ENCODE measurements at regions not wholly inside any gene's neighbourhood (a gene's known extent, or its start where the extent isn't known, plus 50 kb on each side); places are given as distances from the start of the nearest gene placed in this dataset.
"Not testable (repeated sequence)": the region's sequence is repeated elsewhere in the genome, so short reads cannot be mapped to it uniquely, and the experiment has no call there.

DNA sequence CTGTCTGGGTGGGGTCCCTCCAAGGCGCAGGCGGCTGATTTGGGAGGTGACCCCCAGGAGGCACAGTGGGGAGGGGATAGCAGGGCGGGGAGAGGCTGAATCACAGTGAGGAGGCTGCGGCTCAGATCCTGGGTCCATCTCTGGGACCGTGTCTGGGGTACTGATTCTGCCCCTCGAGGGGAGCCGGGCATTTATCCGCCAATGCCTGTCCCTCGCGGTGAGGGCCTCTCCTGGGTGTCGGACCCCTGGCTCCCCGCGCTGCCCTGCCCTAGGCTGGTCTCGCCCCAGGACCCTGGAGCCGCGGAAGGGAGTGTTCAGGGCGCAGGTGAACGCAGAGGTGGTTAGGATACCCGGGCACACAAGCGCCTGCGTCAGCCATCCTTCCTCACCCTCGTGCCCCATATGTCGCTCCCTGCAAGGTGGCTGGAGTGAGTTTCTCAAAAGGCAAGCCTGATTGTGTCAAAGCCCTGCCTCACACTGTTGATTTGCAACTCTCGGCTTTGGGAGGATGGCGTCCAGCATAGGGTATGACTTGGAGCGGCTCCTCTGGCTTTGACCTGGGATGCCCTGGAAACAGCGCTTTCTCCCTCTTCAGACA is 530.9 kb downstream of the PTPRU start:
- no peak for DNase-seq

DNA sequence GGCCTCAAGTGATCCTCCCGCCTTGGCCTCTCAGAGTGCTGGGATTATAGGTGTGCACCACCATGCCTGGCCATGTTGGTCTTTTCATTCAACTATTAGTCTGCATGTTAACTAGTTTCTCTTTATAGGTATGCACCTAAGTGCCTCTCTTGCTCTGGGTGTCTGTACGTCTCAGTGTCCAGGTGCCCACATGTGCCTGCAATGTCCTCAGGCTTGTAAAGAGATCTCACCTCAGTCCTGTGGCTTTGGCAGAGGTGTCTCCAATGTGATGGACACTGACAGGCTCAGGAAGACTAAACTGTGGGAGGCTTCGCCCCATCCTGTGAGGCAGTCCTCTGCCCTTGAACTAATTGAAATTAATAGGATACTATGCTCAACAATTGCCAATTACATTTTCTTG is 526.3 kb downstream of the PTPRU start:
- no peak for DNase-seq

- DNase-seq, result no peak
Measured at GRCh38 chr1:29761159-29761928, 525.0 kb downstream of the PTPRU start.

DNA sequence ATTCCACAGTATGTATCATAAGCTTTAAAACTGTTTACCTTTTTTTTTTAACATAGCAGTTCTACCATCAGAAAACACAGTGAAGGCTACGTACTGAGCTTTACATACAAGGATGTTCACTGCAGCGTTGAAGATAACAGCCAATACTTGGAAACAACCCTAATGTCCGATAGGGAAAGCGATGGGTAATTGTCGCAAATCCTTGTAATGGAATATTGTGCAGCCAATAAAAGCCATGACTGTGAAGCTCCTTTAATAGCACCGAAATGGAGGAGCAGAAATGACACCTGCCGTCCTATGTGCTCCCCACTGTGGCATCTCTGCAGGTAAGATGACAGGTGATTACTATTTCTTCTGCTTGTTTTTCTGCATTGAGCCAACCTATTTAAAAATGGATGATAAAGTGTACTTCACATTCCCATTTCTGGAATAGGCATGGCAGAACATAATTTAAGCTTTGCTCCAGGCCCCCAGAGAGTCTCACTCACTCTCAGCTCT is 523.8 kb downstream of the PTPRU start:
- no peak for DNase-seq

DNA sequence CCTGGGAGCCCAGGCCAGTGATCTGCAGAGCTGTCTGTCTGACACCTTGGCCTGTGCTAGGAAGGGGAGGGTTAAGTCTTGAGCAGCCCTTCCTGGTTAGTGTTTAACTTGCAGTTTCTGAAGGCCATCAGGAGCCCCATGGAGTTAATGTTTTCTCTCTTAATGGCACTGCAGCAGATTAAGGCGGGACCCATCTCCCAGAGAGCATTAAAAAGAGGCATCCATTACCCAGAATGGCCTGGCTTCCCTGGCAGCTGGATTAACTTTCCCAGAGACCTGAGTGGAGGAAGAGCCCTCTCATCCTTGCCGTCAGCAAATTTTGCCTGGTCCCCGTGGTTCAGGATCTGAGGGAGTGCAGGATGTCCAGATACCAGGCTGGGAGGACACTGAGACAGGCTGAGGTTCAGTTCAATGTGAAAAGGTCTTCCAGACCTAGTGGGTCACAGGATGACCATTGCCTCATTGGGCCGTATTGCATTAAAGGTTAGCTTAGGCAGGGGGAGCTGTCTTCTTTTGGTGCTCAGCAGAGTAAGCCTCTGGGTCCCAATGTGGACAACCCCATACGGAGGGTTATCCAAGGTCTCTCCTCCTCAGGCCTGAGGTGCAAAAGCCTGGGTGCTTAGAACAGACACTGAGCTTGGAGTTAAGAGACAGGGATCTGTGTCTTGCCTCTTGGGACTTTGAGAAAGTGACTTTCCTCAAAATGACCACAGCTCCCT is 522.6 kb downstream of the PTPRU start:
- no peak for DNase-seq

DNA sequence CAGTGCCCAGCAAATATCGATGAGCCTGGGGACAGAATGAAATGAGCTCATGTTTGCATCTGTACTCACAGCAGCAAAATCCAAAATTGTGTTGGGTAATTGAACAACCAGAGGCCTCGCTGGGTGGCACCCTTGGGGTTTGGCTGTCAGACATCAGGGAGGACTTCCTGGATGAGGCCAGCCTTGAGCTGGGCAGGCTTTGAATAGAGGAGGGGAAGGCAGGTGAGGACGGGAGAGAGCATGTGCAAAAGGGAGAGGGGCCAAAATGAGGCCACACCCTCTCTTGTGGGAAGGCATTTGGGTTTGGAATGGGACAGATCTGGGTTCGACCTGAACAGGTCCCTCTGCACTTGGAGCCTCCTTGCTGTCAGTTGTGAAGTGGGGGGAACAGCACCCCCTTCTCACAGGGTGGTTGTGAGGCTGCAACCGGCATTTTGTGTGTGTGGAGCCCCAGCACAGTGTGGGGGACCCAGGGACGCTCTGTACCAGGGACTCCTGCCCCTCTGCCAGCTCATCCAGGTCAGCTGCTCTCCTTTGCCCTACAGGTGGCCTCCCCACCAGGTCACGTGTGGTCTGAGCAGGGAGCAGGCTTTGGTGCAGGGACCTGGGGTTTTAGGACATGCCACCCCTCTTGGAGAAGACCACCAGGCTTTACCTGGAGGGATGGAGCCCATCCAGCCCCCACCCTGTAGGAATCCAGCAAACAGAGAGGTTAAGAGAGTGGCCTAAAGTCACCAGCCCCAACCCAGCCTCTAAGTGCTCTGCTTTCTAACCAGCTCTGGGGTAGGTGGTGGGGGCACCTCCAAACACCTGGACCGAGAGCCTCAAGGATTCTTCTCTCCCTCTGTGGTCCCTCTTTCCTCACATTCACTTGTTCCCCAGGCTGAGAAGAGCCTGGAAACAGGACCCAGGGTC is 521.8 kb downstream of the PTPRU start:
- DNase-seq, result no peak

DNA sequence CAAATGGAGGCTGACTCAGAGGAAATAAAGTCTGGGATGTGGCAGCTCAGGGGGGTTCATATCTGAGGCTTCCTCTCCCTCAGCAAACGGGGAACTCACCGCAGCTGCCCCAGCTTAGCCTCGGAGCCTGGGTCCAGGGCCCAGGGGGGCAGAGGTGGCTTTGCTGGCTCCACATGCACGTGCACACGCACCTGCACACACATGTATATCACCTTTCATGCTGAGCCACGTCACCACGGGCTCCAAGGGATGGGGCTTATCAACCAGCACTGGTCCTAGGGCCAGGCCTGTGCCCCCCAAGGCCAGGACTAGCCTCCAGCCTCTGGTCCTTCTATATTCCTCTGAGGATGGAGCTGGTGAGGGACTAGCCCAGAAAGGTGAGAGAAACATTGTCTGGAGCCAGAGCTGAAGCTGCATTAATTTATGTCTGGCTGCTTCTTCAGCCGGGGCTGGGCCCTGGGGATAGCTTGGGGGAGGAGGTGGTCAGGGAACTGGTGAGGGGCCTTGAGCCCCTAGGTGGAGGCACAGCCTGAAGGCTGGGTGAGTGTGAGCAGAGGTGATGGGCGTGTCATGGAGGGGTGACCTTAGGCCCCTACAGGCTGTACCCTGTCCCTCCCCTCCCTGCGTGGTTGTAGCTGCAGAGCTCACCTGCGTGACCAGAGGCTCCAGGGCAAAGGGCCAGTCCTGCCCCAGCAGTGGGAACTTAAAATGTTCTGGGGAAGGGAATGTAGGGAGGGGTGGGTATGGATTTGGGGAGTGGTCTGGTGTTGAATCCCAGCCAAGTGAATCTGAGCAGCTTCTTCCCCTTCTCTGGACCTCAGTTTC is 520.8 kb downstream of the PTPRU start:
- no peak for DNase-seq

DNA sequence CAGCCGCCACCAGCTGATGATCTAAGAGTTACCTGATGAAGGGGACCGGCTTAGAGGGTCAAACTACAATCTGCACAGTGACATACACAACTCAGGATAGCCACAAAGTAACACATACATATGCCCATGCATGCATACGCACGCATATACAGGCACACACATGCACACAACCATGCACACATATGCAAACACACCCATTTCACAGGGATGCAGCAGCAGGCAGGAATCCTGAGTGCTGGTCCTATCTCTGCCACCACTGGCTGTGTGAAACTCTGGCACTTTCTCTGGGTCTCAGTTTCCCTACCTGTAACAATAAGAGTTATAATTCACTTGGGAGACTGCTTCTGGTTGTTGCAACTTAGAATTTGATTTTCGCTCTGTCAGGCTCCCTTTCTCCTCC is 520.2 kb downstream of the PTPRU start:
- no peak for DNase-seq

- DNase-seq, result no peak
Measured at GRCh38 chr1:29756085-29756484, 519.8 kb downstream of the PTPRU start.

GRCh38 chr1:29755412-29756015 is 519.2 kb downstream of the PTPRU start:
- DNase-seq, result not testable (repeated sequence)

GRCh38 chr1:29754573-29755375 is 518.5 kb downstream of the PTPRU start:
- DNase-seq, result no peak

GRCh38 chr1:29753771-29754572 is 517.6 kb downstream of the PTPRU start:
- no peak for DNase-seq

DNA sequence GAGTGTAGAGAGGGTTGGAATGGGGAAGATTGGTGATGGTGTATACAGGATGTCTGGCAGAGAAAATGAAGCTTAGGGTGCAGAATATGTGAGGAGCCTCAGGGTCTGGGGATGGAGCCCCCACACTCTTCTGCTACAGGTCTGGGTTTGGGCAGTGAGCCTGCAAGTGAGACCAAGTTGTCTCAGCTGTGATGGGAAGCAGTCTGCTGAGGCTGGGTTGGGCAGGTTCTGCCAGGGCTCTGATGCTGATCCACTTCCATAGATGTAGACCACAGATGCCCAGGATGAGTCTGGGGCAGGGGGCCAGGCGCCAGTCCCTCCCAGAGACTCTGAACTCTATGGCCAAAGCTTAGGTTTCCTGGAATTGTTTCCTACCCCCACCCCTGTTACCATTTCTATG is 516.9 kb downstream of the PTPRU start:
- no peak for DNase-seq

DNA sequence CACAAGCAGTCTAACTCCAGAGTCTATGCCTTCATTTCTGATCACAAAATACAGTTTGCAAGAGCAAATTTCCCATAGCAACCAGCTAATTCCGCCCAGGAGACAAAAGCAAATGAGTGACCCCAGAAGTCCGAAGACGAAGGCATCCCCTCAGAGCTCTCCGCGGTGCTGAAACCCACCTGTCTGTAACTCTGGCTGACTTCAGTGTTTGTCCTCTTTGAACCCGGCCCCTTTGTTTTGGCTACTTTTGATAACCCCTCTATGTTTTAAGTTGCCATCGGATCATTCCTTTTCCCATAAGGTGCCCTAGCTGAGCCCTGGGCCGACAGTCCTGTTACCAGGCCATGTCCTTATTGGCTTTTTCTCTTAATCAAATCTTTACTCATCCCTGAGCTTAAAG is 515.8 kb downstream of the PTPRU start:
- DNase-seq, result no peak

- no peak for DNase-seq
Measured at GRCh38 chr1:29749024-29749945, 513.0 kb downstream of the PTPRU start.

DNA sequence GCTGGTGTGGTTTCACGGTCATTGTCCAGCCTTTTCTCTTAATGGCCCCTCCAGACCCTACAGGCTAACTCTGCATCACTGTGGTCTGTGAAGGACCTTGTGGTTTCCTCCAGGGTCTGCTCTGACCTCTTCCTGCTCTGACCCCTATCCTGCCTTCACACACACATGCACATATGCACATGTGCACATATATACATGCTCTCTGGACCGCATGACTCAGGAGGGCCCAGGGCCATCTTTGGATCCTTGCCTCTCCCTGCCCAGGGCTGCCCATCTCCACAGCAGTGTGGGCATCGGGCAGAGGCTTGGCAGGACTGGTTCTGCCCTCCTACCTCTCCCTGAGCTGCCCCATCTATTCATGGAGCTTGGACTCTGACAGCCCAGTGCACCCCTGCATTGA is 510.9 kb downstream of the PTPRU start:
- no peak for DNase-seq

DNA sequence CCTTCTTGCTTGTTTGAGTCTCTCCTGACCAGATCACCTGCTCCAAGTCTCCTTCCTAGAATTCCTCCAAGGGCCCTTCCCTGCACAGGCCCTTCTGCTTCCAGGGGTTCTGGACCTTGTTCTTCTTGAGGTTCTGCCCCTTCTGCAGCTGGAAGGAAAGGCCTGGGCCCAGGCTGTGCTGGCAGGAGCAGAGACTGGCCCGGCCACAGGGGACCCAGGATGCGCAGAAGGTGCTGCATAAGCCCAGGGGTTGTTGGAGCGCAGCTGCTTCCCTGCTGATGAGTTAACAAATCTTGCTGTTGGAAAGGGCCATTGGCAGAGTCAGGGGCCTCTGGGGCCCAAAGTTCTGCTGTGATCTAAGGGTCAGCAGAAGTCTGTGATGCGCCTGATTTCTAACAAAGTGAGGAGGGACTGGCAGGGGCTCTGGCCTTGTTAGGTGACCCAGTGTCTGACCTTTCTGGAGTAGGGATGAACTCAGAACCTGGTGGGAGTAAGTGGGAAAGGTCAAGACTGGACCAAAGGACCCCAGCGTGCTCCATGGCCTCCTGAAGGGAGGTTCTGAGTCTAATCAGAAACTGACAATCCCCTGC is 509.8 kb downstream of the PTPRU start:
- no peak for DNase-seq
